OCI-LY1 (cell line): ENCODE measurements at regions not wholly inside any gene's neighbourhood (a gene's known extent, or its start where the extent isn't known, plus 50 kb on each side); places are given as distances from the start of the nearest gene placed in this dataset.

Experiments
- CTCF ChIP-seq: fragments of 200-600 bp; sonication (generic), shearing (Covaris generic); IDR thresholded peaks from 2 replicates; pipeline ENCODE4 v1.5.1; 2017; ENCODE audit warnings: mild to moderate bottlenecking, antibody characterized with exemption, low read length, moderate library complexity, mixed read lengths
- EZH2 ChIP-seq: fragments of 200-600 bp; sonication (generic), shearing (Covaris generic); IDR thresholded peaks from 2 replicates; pipeline ENCODE4 v1.8.0; 2017; ENCODE audit warnings: borderline replicate concordance, mixed run types, mild to moderate bottlenecking, antibody characterized with exemption, low read length, moderate library complexity, mixed read lengths

GRCh38 chr15:62445244-62445643, 280.2 kb upstream of the C2CD4B start:
- TF ChIP-seq CTCF (no peak), EZH2 (no peak)
